ENCODE measurements at regions not wholly inside any gene's neighbourhood (a gene's known extent, or its start where the extent isn't known, plus 50 kb on each side); places are given as distances from the start of the nearest gene placed in this dataset.
A peak's percentile ranks its signal among the peaks of the same experiment; 100 is the strongest.

DNA sequence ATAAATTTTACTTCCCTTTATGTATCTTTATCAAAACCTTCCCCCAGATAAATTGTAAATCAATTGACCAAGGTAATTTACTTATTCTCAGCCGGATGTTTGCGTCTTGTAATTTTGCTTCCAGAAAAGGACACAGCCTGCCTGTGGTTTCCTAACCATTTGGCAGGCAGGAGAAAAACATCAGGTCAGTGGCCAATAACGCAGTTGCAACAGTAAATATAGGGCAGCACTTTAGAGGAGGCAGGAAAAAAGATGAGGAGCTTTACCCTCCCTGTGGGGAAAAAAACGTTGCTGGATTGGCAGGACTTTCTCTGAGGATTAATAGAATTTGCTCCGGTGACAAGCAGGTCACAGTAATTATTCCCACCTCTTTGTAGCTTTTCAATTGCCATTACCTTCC is 2618.1 kb downstream of the ARAP2 start:
- no TSS peak for BruUV-seq (replicated peaks)
- intact Hi-C loops (cut with micrococcal nuclease; ENCODE audit: unreplicated experiment), result no loop called here
- CTCF ChIA-PET, result no interaction called here

DNA sequence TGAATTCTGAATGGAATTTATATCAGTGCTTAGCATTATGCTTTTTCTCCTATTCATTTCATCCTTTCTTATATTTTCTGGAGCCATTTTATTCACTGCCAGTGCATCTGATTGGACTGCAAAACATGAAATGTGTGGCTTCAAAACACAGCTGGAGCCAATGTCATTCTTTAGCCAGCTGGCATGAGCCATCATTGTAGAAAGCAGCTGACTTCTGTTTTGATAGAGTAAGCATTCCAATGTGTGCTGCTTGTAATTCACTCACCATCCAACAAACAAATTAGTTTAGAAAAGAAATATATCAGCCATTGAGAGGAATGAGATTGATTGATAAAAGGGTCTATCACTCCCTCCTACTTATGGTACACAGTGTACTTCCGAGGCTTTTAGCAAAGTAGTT is 2616.0 kb downstream of the ARAP2 start:
- H3K9me3 ChIP-seq (ENCODE audit: low read depth, low read length, poor library complexity, severe bottlenecking), result peaks cover 6% of the 10 kb centered on the region
- no peak for TF ChIP-seq EZH2 (IDR thresholded peaks at IDR 0.05; ENCODE audit: borderline replicate concordance, low read depth, low read length, poor library complexity, severe bottlenecking)
- TF ChIP-seq, protein P1, sequence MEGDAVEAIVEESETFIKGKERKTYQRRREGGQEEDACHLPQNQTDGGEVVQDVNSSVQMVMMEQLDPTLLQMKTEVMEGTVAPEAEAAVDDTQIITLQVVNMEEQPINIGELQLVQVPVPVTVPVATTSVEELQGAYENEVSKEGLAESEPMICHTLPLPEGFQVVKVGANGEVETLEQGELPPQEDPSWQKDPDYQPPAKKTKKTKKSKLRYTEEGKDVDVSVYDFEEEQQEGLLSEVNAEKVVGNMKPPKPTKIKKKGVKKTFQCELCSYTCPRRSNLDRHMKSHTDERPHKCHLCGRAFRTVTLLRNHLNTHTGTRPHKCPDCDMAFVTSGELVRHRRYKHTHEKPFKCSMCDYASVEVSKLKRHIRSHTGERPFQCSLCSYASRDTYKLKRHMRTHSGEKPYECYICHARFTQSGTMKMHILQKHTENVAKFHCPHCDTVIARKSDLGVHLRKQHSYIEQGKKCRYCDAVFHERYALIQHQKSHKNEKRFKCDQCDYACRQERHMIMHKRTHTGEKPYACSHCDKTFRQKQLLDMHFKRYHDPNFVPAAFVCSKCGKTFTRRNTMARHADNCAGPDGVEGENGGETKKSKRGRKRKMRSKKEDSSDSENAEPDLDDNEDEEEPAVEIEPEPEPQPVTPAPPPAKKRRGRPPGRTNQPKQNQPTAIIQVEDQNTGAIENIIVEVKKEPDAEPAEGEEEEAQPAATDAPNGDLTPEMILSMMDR (conservative IDR thresholded peaks at IDR 0.05; ENCODE audit: low read depth, low read length), result no peak
- H3K4me3 ChIP-seq (ENCODE audit: low read depth, low read length, poor library complexity, severe bottlenecking), result no peak overlapping the region
- no peaks in the 10 kb centered on the region for H3K4me1 ChIP-seq (ENCODE audit: insufficient read depth, low read length, poor library complexity, severe bottlenecking)
- DNase-seq (ENCODE audit: low spot score), result no peak
- H3K27ac ChIP-seq (ENCODE audit: low read depth, low read length, poor library complexity, severe bottlenecking), result no peak overlapping the region
- H3K36me3 ChIP-seq (ENCODE audit: insufficient read depth, low read length, poor library complexity, severe bottlenecking), result no peaks in the 10 kb centered on the region
- ChIA-PET POLR2A (ENCODE audit: low non-redundant PET) (no interaction called here), CTCF (no interaction called here)
- intact Hi-C loops (cut with micrococcal nuclease; ENCODE audit: unreplicated experiment), result no loop called here
- no peaks in the 10 kb centered on the region for H3K27me3 ChIP-seq (replicated peaks; ENCODE audit: insufficient read depth, low read depth, low read length, poor library complexity)
- no TSS peak for BruUV-seq (replicated peaks)

More for the DNA sequence above, 2618.1 kb downstream of the ARAP2 start:
- POLR2A ChIA-PET (ENCODE audit: low non-redundant PET), result no interaction called here
- no peak overlapping the region for H3K4me3 ChIP-seq (ENCODE audit: low read depth, low read length, poor library complexity, severe bottlenecking)
- H3K9me3 ChIP-seq (ENCODE audit: low read depth, low read length, poor library complexity, severe bottlenecking), result no peaks in the 10 kb centered on the region
- no peak overlapping the region for H3K27ac ChIP-seq (ENCODE audit: low read depth, low read length, poor library complexity, severe bottlenecking)
- no peaks in the 10 kb centered on the region for H3K27me3 ChIP-seq (replicated peaks; ENCODE audit: insufficient read depth, low read depth, low read length, poor library complexity)
- no peaks in the 10 kb centered on the region for H3K36me3 ChIP-seq (ENCODE audit: insufficient read depth, low read length, poor library complexity, severe bottlenecking)
- no peaks in the 10 kb centered on the region for H3K4me1 ChIP-seq (ENCODE audit: insufficient read depth, low read length, poor library complexity, severe bottlenecking)
- no peak for DNase-seq (ENCODE audit: low spot score)
- TF ChIP-seq, protein P1 (conservative IDR thresholded peaks at IDR 0.05; ENCODE audit: low read depth, low read length), result no peak
- no peak for TF ChIP-seq EZH2 (IDR thresholded peaks at IDR 0.05; ENCODE audit: borderline replicate concordance, low read depth, low read length, poor library complexity, severe bottlenecking)

DNA sequence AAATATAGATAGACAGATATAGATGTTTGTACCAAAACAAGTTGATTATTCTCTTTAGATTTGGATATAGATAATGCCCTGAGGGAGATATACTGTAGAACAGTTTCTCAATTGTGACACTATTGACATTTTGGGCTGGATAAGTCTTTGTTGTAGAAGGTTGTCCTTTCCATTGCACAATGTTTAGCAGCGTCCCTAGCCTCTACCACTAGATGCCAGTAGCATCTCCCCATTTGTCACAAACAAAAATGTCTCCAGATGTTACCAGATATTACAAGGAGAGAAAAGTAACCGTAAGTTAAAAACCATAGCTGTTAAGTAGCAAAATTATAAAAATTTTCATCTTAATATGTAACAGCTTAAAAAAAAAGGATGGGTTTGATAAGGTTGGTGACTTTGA is 2595.3 kb downstream of the ARAP2 start:
- H3K36me3 ChIP-seq (ENCODE audit: insufficient read depth, low read length, poor library complexity, severe bottlenecking), result no peaks in the 10 kb centered on the region
- DNase-seq (ENCODE audit: low spot score), result peak; percentile 1
- H3K4me3 ChIP-seq (ENCODE audit: low read depth, low read length, poor library complexity, severe bottlenecking), result no peak overlapping the region
- POLR2A ChIA-PET (ENCODE audit: low non-redundant PET), result no interaction called here
- H3K4me1 ChIP-seq (ENCODE audit: insufficient read depth, low read length, poor library complexity, severe bottlenecking), result no peaks in the 10 kb centered on the region
- no peak overlapping the region for H3K27ac ChIP-seq (ENCODE audit: low read depth, low read length, poor library complexity, severe bottlenecking)
- intact Hi-C loops (cut with micrococcal nuclease; ENCODE audit: unreplicated experiment), result no loop called here
- BruUV-seq (replicated peaks), result no TSS peak
- no peaks in the 10 kb centered on the region for H3K27me3 ChIP-seq (replicated peaks; ENCODE audit: insufficient read depth, low read depth, low read length, poor library complexity)
- H3K9me3 ChIP-seq (ENCODE audit: low read depth, low read length, poor library complexity, severe bottlenecking), result peaks cover 5% of the 10 kb centered on the region
- TF ChIP-seq, protein P1 (conservative IDR thresholded peaks at IDR 0.05; ENCODE audit: low read depth, low read length), result 0 out of 2 replicates have a peak, but pooled peaks have one; percentile 19
- no peak for TF ChIP-seq EZH2 (IDR thresholded peaks at IDR 0.05; ENCODE audit: borderline replicate concordance, low read depth, low read length, poor library complexity, severe bottlenecking)
- CTCF ChIA-PET, result no interaction called here
